Neutrophil (primary cell): ENCODE measurements at regions not wholly inside any gene's neighbourhood (a gene's known extent, or its start where the extent isn't known, plus 50 kb on each side); places are given as distances from the start of the nearest gene placed in this dataset.

Source experiments
- H3K27ac ChIP-seq: fragments of 200-600 bp; sonication (generic); 2 replicates; pipeline ENCODE4 v1.5.1; 2016; ENCODE audit warnings: mild to moderate bottlenecking, moderate library complexity
- H3K27me3 ChIP-seq: fragments of 200-600 bp; sonication (generic); 2 replicates; pipeline ENCODE4 v1.6.0; 2016; ENCODE audit warnings: mild to moderate bottlenecking
- H3K36me3 ChIP-seq: fragments of 200-600 bp; sonication (generic); 2 replicates; pipeline ENCODE4 v1.5.1; 2017
- H3K4me1 ChIP-seq, 2 experiments: fragments of 200-600 bp in 1 of 2; sonication (generic) in 1 of 2; 1 replicate in 1 of 2; 2 replicates in 1 of 2; pipeline versions ENCODE4 v1.5.1 to v1.6.1; 2013 to 2016; ENCODE audit warnings: low read depth in 1 of 2, low read length in 1 of 2, mild to moderate bottlenecking in 1 of 2, moderate library complexity in 1 of 2; ENCODE audit not compliant: control insufficient read depth in 1 of 2, insufficient read depth in 1 of 2
- H3K4me3 ChIP-seq, 2 experiments: fragments of 200-600 bp in 1 of 2; sonication (generic) in 1 of 2; 1 replicate in 1 of 2; 2 replicates in 1 of 2; pipeline ENCODE4 v1.5.1; 2013 to 2016; ENCODE audit warnings: low read depth in 1 of 2, low read length in 1 of 2, mild to moderate bottlenecking in 1 of 2, moderate library complexity in 1 of 2
- H3K9me3 ChIP-seq: fragments of 200-600 bp; sonication (generic); 2 replicates; pipeline ENCODE4 v1.5.1; 2016
- TF ChIP-seq, protein P1 (sequence below): fragments of 200-600 bp; sonication (generic); IDR thresholded peaks from 2 replicates; pipeline ENCODE4 v1.5.1; 2016; ENCODE audit warnings: antibody characterized with exemption

GRCh38 chr2:509888-510287 is 167.3 kb downstream of the TMEM18 start:
- TF ChIP-seq, protein P1, sequence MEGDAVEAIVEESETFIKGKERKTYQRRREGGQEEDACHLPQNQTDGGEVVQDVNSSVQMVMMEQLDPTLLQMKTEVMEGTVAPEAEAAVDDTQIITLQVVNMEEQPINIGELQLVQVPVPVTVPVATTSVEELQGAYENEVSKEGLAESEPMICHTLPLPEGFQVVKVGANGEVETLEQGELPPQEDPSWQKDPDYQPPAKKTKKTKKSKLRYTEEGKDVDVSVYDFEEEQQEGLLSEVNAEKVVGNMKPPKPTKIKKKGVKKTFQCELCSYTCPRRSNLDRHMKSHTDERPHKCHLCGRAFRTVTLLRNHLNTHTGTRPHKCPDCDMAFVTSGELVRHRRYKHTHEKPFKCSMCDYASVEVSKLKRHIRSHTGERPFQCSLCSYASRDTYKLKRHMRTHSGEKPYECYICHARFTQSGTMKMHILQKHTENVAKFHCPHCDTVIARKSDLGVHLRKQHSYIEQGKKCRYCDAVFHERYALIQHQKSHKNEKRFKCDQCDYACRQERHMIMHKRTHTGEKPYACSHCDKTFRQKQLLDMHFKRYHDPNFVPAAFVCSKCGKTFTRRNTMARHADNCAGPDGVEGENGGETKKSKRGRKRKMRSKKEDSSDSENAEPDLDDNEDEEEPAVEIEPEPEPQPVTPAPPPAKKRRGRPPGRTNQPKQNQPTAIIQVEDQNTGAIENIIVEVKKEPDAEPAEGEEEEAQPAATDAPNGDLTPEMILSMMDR: no peak

GRCh38 chr2:508121-508520 is 169.1 kb downstream of the TMEM18 start:
- TF ChIP-seq, protein P1: no peak
- H3K4me1 ChIP-seq: no peaks in the 10 kb centered on the region
- no peaks in the 10 kb centered on the region for H3K27me3 ChIP-seq
- no peaks in the 10 kb centered on the region for H3K36me3 ChIP-seq
- no peak overlapping the region for H3K4me3 ChIP-seq
- H3K27ac ChIP-seq: no peak overlapping the region
- H3K9me3 ChIP-seq: no peaks in the 10 kb centered on the region

More at GRCh38 chr2:509888-510287, 167.3 kb downstream of the TMEM18 start:
- H3K27ac ChIP-seq: no peak overlapping the region
- H3K36me3 ChIP-seq: no peaks in the 10 kb centered on the region
- H3K4me3 ChIP-seq: no peak overlapping the region
- H3K9me3 ChIP-seq: no peaks in the 10 kb centered on the region
- no peaks in the 10 kb centered on the region for H3K4me1 ChIP-seq
- no peaks in the 10 kb centered on the region for H3K27me3 ChIP-seq

- Histone ChIP-seq H3K36me3 (no peaks in the 10 kb centered on the region), H3K9me3 (no peaks in the 10 kb centered on the region), H3K4me1 (no peaks in the 10 kb centered on the region), H3K27me3 (no peaks in the 10 kb centered on the region), H3K4me3 (no peak overlapping the region), H3K27ac (no peak overlapping the region)
- TF ChIP-seq, protein P1: no peak
These were observed 170.3 kb downstream of the TMEM18 start for GRCh38 chr2:506866-507265.

DNA sequence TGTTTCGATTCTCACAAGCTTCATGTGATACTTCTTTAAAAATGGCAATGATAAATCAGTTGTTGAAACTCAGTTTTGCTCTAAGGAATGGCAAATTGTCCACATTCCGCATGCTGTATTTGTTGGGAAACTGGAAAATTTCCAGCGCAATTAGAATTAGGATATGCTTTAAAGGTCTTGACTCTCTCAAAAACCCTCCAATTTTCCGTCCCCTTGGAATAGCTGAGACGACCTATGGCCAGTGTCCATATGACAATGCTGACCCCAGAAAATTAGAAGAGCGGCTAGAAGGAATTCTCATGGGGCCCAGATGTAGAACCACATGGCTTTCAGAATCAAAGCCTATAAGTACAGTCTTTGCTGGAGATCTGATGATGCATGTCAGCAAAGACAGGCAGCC is 170.8 kb downstream of the TMEM18 start:
- Histone ChIP-seq H3K27me3 (no peaks in the 10 kb centered on the region), H3K27ac (no peak overlapping the region), H3K9me3 (no peaks in the 10 kb centered on the region), H3K4me1 (no peaks in the 10 kb centered on the region), H3K4me3 (no peak overlapping the region), H3K36me3 (no peaks in the 10 kb centered on the region)
- TF ChIP-seq, protein P1: no peak

GRCh38 chr2:505941-506340 is 171.3 kb downstream of the TMEM18 start:
- Histone ChIP-seq H3K4me3 (no peak overlapping the region), H3K36me3 (no peaks in the 10 kb centered on the region), H3K4me1 (no peaks in the 10 kb centered on the region), H3K9me3 (no peaks in the 10 kb centered on the region), H3K27me3 (no peaks in the 10 kb centered on the region), H3K27ac (no peak overlapping the region)
- TF ChIP-seq, protein P1: no peak
